ENCODE measurements at regions not wholly inside any gene's neighbourhood (a gene's known extent, or its start where the extent isn't known, plus 50 kb on each side); places are given as distances from the start of the nearest gene placed in this dataset.

GRCh38 chr16:77574867-77575624, 140.2 kb upstream of the ADAMTS18 start:
- TF ChIP-seq, protein P1, sequence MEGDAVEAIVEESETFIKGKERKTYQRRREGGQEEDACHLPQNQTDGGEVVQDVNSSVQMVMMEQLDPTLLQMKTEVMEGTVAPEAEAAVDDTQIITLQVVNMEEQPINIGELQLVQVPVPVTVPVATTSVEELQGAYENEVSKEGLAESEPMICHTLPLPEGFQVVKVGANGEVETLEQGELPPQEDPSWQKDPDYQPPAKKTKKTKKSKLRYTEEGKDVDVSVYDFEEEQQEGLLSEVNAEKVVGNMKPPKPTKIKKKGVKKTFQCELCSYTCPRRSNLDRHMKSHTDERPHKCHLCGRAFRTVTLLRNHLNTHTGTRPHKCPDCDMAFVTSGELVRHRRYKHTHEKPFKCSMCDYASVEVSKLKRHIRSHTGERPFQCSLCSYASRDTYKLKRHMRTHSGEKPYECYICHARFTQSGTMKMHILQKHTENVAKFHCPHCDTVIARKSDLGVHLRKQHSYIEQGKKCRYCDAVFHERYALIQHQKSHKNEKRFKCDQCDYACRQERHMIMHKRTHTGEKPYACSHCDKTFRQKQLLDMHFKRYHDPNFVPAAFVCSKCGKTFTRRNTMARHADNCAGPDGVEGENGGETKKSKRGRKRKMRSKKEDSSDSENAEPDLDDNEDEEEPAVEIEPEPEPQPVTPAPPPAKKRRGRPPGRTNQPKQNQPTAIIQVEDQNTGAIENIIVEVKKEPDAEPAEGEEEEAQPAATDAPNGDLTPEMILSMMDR (IDR thresholded peaks at IDR 0.05): no peak
- TF ChIP-seq POLR2AphosphoS5 (IDR thresholded peaks at IDR 0.05): no peak

Measured in breast epithelium (tissue), 3 donors.